ENCODE measurements at regions not wholly inside any gene's neighbourhood (a gene's known extent, or its start where the extent isn't known, plus 50 kb on each side); places are given as distances from the start of the nearest gene placed in this dataset.
"Not testable (repeated sequence)": the region's sequence is repeated elsewhere in the genome, so short reads cannot be mapped to it uniquely, and the experiment has no call there.

GRCh38 chr12:25801734-25802133 lies 156.7 kb upstream of the RASSF8 start:
- DNase-seq = no peak

GRCh38 chr12:25802143-25802542 lies 156.3 kb upstream of the RASSF8 start:
- no peak for DNase-seq

GRCh38 chr12:25803029-25803664 lies 155.3 kb upstream of the RASSF8 start:
- not testable (repeated sequence) for DNase-seq

- not testable (repeated sequence) for DNase-seq
These were observed 154.2 kb upstream of the RASSF8 start for GRCh38 chr12:25804286-25804685.

GRCh38 chr12:25806271-25806670 lies 152.2 kb upstream of the RASSF8 start:
- DNase-seq = no peak

- DNase-seq = no peak
These were observed 149.9 kb upstream of the RASSF8 start for GRCh38 chr12:25808604-25809003.

GRCh38 chr12:25810683-25811082 lies 147.8 kb upstream of the RASSF8 start:
- no peak for DNase-seq

- no peak for DNase-seq
These were observed 146.8 kb upstream of the RASSF8 start for GRCh38 chr12:25811656-25812126.

GRCh38 chr12:25812295-25812694 lies 146.2 kb upstream of the RASSF8 start:
- no peak for DNase-seq

- no peak for DNase-seq
These were observed 144.6 kb upstream of the RASSF8 start for GRCh38 chr12:25813843-25814242.

- DNase-seq = no peak
These were observed 141.8 kb upstream of the RASSF8 start for GRCh38 chr12:25816637-25817036.

- DNase-seq = no peak
These were observed 141.3 kb upstream of the RASSF8 start for GRCh38 chr12:25817166-25817565.

- DNase-seq = no peak
These were observed 139.7 kb upstream of the RASSF8 start for GRCh38 chr12:25818596-25819390.

GRCh38 chr12:25819691-25820090 lies 138.8 kb upstream of the RASSF8 start:
- no peak for DNase-seq

- no peak for DNase-seq
These were observed 136.2 kb upstream of the RASSF8 start for GRCh38 chr12:25822281-25822680.

- no peak for DNase-seq
These were observed 133.7 kb upstream of the RASSF8 start for GRCh38 chr12:25824734-25825133.

GRCh38 chr12:25825446-25825845 lies 133.0 kb upstream of the RASSF8 start:
- DNase-seq = no peak

GRCh38 chr12:25827141-25827540 lies 131.3 kb upstream of the RASSF8 start:
- no peak for DNase-seq

- no peak for DNase-seq
These were observed 130.7 kb upstream of the RASSF8 start for GRCh38 chr12:25827747-25828146.

GRCh38 chr12:25828188-25828587 lies 130.3 kb upstream of the RASSF8 start:
- DNase-seq = no peak

- DNase-seq = no peak
These were observed 129.3 kb upstream of the RASSF8 start for GRCh38 chr12:25829192-25829591.

- no peak for DNase-seq
These were observed 128.0 kb upstream of the RASSF8 start for GRCh38 chr12:25830456-25830855.

GRCh38 chr12:25833657-25834056 lies 124.8 kb upstream of the RASSF8 start:
- DNase-seq = no peak

GRCh38 chr12:25835385-25835784 lies 123.1 kb upstream of the RASSF8 start:
- DNase-seq = no peak
